Transverse colon (tissue), 4 donors: ENCODE measurements at regions not wholly inside any gene's neighbourhood (a gene's known extent, or its start where the extent isn't known, plus 50 kb on each side); places are given as distances from the start of the nearest gene placed in this dataset.

Experiments used
- DNase-seq: peaks from one replicate; pipeline ENCODE4 v3.0.0-alpha.2; 2019
- H3K27ac ChIP-seq, 4 donors: fragments of 200-600 bp; sonication (generic); 2 replicates each; pipeline ENCODE4 v1.5.1; 2016 to 2018; ENCODE audit warnings: inconsistent platforms in 4 of 4
- H3K27me3 ChIP-seq: fragments of 200-600 bp; sonication (generic); 2 replicates; pipeline ENCODE4 v1.5.1; 2017; ENCODE audit warnings: inconsistent platforms
- H3K36me3 ChIP-seq, 4 donors: fragments of 200-600 bp; sonication (generic); 2 replicates each; pipeline ENCODE4 v1.5.1; 2017 to 2019; ENCODE audit warnings: inconsistent platforms in 4 of 4
- H3K4me1 ChIP-seq, 4 donors: fragments of 200-600 bp; sonication (generic); 2 replicates each; pipeline ENCODE4 v1.5.1; 2017 to 2020; ENCODE audit warnings: inconsistent platforms in 4 of 4
- H3K4me3 ChIP-seq, 4 donors: fragments of 200-600 bp; sonication (generic); 1 replicate in 1 of 4; 2 replicates in 3 of 4; pipeline versions ENCODE4 v1.5.1 to v1.6.1; 2017 to 2019; ENCODE audit warnings: inconsistent platforms in 4 of 4
- H3K9me3 ChIP-seq, 2 donors: fragments of 200-600 bp; sonication (generic); 2 replicates each; pipeline ENCODE4 v1.5.1; 2017 to 2019; ENCODE audit warnings: inconsistent platforms in 2 of 2
- EP300 ChIP-seq: sonication (generic); formaldehyde crosslinking; IDR thresholded peaks from one replicate; pipeline ENCODE4 v1.6.1; 2017; ENCODE audit warnings: antibody characterized with exemption, low read depth
- POLR2A ChIP-seq: fragments of 450-650 bp; IDR thresholded peaks from one replicate; pipeline ENCODE4 v1.6.1; 2016; ENCODE audit warnings: antibody characterized with exemption, mild to moderate bottlenecking, moderate library complexity
- POLR2AphosphoS5 ChIP-seq, 3 donors: sonication (generic); formaldehyde crosslinking; IDR thresholded peaks; one replicate each; pipeline ENCODE4 v1.6.1; 2016; ENCODE audit warnings: antibody characterized with exemption in 3 of 3
- WGBS, 2 donors: methylation state at CpG; one replicate each; pipeline ENCODE4 v1.1.5; 2018; ENCODE audit warnings: low coverage in 1 of 2; 5-methylcytosine and 5-hydroxymethylcytosine counted together
- in situ Hi-C, 4 donors: fragments of 200-750 bp; cut with MboI; loops; one replicate each; pipeline versions ENCODE4 v1.15.0 to v1.15.1; 2017; ENCODE audit warnings: low sequenced_read_pairs in 3 of 4, low pct_ligation_motif_present in 1 of 4, low pct_unique_long_range_greater_than_20kb in 1 of 4
- intact Hi-C: fragments of 100-400 bp; cut with DNase I; formaldehyde crosslinking; loops from one replicate; pipeline ENCODE4 v1.15.1; 2023; ENCODE audit warnings: low total_unique reads
- TF ChIP-seq, protein P1 (sequence below), 5 experiments: fragments of 200-600 bp in 3 of 5; fragments of 450-650 bp in 2 of 5; sonication (generic) in 3 of 5; IDR thresholded peaks; 1 replicate in 2 of 5; 2 replicates in 3 of 5; pipeline ENCODE4 v1.5.1; 2016 to 2017; ENCODE audit warnings: antibody characterized with exemption in 5 of 5, inconsistent platforms in 3 of 5, mild to moderate bottlenecking in 2 of 5, moderate library complexity in 1 of 5

DNA sequence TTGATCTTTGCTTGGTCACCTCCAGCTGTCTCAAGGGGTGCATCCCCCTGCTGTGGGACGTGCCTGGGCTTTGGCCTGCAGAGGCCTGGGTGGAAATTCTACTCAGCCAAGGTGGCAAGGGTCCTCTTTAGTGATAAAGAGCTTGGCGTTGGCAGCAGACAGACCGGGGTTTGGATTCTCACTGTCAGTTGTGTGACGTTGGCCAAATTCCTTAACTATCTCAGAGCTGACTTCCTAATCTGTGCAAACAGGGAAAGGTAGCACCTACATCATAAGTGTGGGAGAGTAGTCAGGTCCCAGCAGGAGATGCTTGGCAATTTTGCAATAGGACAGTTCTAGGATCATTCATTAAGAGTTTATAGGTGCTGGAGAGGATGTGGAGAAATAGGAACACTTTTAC, 154.3 kb upstream of the GSC start:
- TF ChIP-seq POLR2A (no peak), EP300 (no peak), POLR2AphosphoS5 (IDR thresholded peaks at IDR 0.05) (no peak)
- TF ChIP-seq, protein P1, sequence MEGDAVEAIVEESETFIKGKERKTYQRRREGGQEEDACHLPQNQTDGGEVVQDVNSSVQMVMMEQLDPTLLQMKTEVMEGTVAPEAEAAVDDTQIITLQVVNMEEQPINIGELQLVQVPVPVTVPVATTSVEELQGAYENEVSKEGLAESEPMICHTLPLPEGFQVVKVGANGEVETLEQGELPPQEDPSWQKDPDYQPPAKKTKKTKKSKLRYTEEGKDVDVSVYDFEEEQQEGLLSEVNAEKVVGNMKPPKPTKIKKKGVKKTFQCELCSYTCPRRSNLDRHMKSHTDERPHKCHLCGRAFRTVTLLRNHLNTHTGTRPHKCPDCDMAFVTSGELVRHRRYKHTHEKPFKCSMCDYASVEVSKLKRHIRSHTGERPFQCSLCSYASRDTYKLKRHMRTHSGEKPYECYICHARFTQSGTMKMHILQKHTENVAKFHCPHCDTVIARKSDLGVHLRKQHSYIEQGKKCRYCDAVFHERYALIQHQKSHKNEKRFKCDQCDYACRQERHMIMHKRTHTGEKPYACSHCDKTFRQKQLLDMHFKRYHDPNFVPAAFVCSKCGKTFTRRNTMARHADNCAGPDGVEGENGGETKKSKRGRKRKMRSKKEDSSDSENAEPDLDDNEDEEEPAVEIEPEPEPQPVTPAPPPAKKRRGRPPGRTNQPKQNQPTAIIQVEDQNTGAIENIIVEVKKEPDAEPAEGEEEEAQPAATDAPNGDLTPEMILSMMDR (IDR thresholded peaks at IDR 0.05), result no peak
- Histone ChIP-seq H3K4me1 (no peaks in the 10 kb centered on the region), H3K4me3 (no peak overlapping the region), H3K27ac (no peak overlapping the region), H3K9me3 (no peaks in the 10 kb centered on the region), H3K27me3 (no peaks in the 10 kb centered on the region), H3K36me3 (no peaks in the 10 kb centered on the region)
- no peak for DNase-seq
- intact Hi-C loops, result loop anchor here (5.0 kb wide), 1 partner anchor 1822 kb away; no protein-coding TSS in a partner anchor
- in situ Hi-C loops, result no loop called here
- 73% methylated on average over 4 of the region's 4 CpGs; no CpG with 5 or more reads in 1 of the 2 donors for WGBS, 2 donors

- Histone ChIP-seq H3K9me3 (no peaks in the 10 kb centered on the region), H3K4me1 (no peaks in the 10 kb centered on the region), H3K27me3 (no peaks in the 10 kb centered on the region), H3K36me3 (no peaks in the 10 kb centered on the region), H3K4me3 (no peak overlapping the region), H3K27ac (no peak overlapping the region)
- WGBS, 2 donors, result 58 to 62% methylated on average over 10 to 12 of the region's 12 CpGs
- in situ Hi-C loops, result no loop called here
- DNase-seq, result no peak
- no peak for TF ChIP-seq EP300
- no peak for TF ChIP-seq POLR2AphosphoS5 (IDR thresholded peaks at IDR 0.05)
- TF ChIP-seq, protein P1 (IDR thresholded peaks at IDR 0.05), result no peak
- no peak for TF ChIP-seq POLR2A
- intact Hi-C loops, result loop anchor here (5.0 kb wide), 1 partner anchor 1821 kb away; no protein-coding TSS in a partner anchor
Observed at GRCh38 chr14:94923786-94924185, 153.9 kb upstream of the GSC start.

- no peaks in the 10 kb centered on the region for H3K36me3 ChIP-seq
- no peaks in the 10 kb centered on the region for H3K4me1 ChIP-seq
- TF ChIP-seq POLR2A (no peak), POLR2AphosphoS5 (IDR thresholded peaks at IDR 0.05) (no peak)
- TF ChIP-seq, protein P1 (IDR thresholded peaks at IDR 0.05), result no peak
- H3K4me3 ChIP-seq, result no peak overlapping the region
- DNase-seq, result no peak
- H3K27me3 ChIP-seq, result no peaks in the 10 kb centered on the region
- 85 to 91% methylated on average over 5 to 11 of the region's 11 CpGs for WGBS, 2 donors
- in situ Hi-C loops (no loop called here), intact Hi-C loops (loop anchor here (5.0 kb wide), 1 partner anchor 1820 kb away; no protein-coding TSS in a partner anchor)
- H3K9me3 ChIP-seq, result no peaks in the 10 kb centered on the region
- H3K27ac ChIP-seq, result no peak overlapping the region
Observed at GRCh38 chr14:94922595-94923239, 152.8 kb upstream of the GSC start.

DNA sequence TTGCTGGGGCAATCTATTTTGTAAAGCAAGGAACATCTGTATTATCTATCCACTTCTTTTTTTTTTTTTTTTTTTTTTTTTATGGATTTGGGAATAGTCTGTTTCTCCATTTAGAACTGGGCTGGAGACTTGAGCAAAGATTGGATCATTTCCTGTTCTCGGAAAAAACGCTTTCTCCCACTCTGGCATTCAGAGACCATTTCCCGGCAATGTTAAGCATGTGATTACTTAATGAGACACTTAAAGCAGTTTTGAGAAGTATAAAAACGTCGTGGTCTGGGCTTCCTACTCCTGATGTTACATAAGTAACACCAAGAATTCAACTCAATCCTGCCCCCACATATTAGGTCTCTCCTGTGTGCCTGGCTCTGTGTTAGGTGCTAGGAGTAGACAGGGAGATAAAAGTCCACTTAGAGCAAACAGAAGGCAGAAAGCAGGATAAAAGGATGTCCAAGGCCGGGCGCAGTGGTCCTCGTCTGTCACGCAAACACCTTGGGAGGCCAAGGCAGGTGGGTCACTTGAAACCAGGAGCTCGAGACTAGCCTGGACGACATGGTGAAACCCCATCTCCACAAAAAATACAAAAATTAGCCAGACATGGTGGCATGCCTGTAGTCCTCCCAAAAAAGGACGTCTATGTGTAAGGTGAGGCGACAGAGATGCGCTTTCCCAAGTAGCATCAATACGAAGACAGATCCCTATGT, 152.1 kb upstream of the GSC start:
- WGBS, 2 donors, result 81 to 96% methylated on average over 7 to 15 of the region's 15 CpGs
- TF ChIP-seq, protein P1 (IDR thresholded peaks at IDR 0.05), result no peak
- TF ChIP-seq EP300, result no peak
- TF ChIP-seq POLR2AphosphoS5 (IDR thresholded peaks at IDR 0.05), result no peak
- TF ChIP-seq POLR2A, result no peak
- Histone ChIP-seq H3K4me1 (no peaks in the 10 kb centered on the region), H3K27ac (peak overlapping the region in 1 of 4 donors; percentile 19), H3K4me3 (no peak overlapping the region), H3K27me3 (no peaks in the 10 kb centered on the region), H3K9me3 (no peaks in the 10 kb centered on the region), H3K36me3 (no peaks in the 10 kb centered on the region)
- DNase-seq, result no peak
- in situ Hi-C loops, result no loop called here
- intact Hi-C loops, result loop anchor here (5.0 kb wide), 1 partner anchor 1820 kb away; no protein-coding TSS in a partner anchor
